IMR-90 (cell line): ENCODE measurements at regions not wholly inside any gene's neighbourhood (a gene's known extent, or its start where the extent isn't known, plus 50 kb on each side); places are given as distances from the start of the nearest gene placed in this dataset.

Experiments
- ATAC-seq: fragments of 200-7000 bp; cut with Tn5 transposase; 2 replicates; pipeline ENCODE4 v1.9.1; 2020; ENCODE audit warnings: low read depth, mild to moderate bottlenecking, moderate library complexity
- BruUV-seq: library from RNA; stranded (reverse); fragments of 400-500 nt; replicated peaks from 2 replicates; lab custom pipeline; 2021; lab: Mats Ljungman, UMichigan
- CTCF ChIA-PET: fragments of 300-600 bp; formaldehyde crosslinking; extraction: SDS; loops from one replicate; lab custom pipeline; 2021; ENCODE audit warnings: antibody characterized with exemption; lab: Yijun Ruan, JAX
- POLR2A ChIA-PET: fragments of 300-600 bp; sonication (Branson Sonifier 250); formaldehyde crosslinking; loops from one replicate; lab custom pipeline; 2022; ENCODE audit warnings: antibody characterized with exemption; ENCODE audit not compliant: unreplicated experiment; lab: Charles Lee
- DNase-seq: peaks from one replicate; pipeline ENCODE4 v3.0.0; 2013
- H2AFZ ChIP-seq: replicated peaks from 2 replicates; pipeline ENCODE3; 2013; ENCODE audit warnings: low read length, mild to moderate bottlenecking; ENCODE audit not compliant: poor library complexity
- H2AK5ac ChIP-seq: 2 replicates; pipeline ENCODE4 v1.6.1; 2013; ENCODE audit warnings: low read depth, low read length, inconsistent platforms
- H2AK9ac ChIP-seq: replicated peaks from 2 replicates; pipeline ENCODE3; 2013; ENCODE audit warnings: mild to moderate bottlenecking, low read depth, low read length, moderate library complexity; ENCODE audit not compliant: poor library complexity
- H2BK120ac ChIP-seq: 2 replicates; pipeline ENCODE4 v1.6.1; 2013; ENCODE audit warnings: low read depth, low read length, inconsistent platforms
- H2BK15ac ChIP-seq: 3 replicates; pipeline ENCODE4 v1.6.1; 2013; ENCODE audit warnings: low read depth, low read length, inconsistent platforms
- H2BK20ac ChIP-seq: 2 replicates; pipeline ENCODE4 v1.6.1; 2013; ENCODE audit warnings: low read depth, mild to moderate bottlenecking, inconsistent platforms, low read length, moderate library complexity
- H2BK5ac ChIP-seq: 2 replicates; pipeline ENCODE4 v1.6.1; 2013; ENCODE audit warnings: mild to moderate bottlenecking, low read depth, low read length, inconsistent platforms; ENCODE audit not compliant: poor library complexity, severe bottlenecking
- H3K14ac ChIP-seq: replicated peaks from 2 replicates; pipeline ENCODE4 v1.6.1; 2013; ENCODE audit warnings: low read depth, low read length, inconsistent platforms
- H3K18ac ChIP-seq: 2 replicates; pipeline ENCODE4 v1.6.1; 2013; ENCODE audit warnings: low read depth, low read length, control low read depth
- H3K23ac ChIP-seq: 2 replicates; pipeline ENCODE4 v1.6.1; 2013; ENCODE audit warnings: low read depth, low read length, inconsistent platforms
- H3K27ac ChIP-seq: 2 replicates; pipeline ENCODE4 v1.5.1; 2013; ENCODE audit warnings: mild to moderate bottlenecking, control low read depth, low read length; ENCODE audit not compliant: insufficient read depth
- H3K27me3 ChIP-seq: 2 replicates; pipeline ENCODE4 v1.6.1; 2013; ENCODE audit warnings: low read length; ENCODE audit not compliant: control insufficient read depth, insufficient read depth
- H3K36me3 ChIP-seq: 2 replicates; pipeline ENCODE4 v1.6.1; 2013; ENCODE audit warnings: low read length, mixed read lengths; ENCODE audit not compliant: control insufficient read depth, insufficient read depth
- H3K4ac ChIP-seq: 2 replicates; pipeline ENCODE4 v1.6.1; 2013; ENCODE audit warnings: low read depth, low read length, inconsistent platforms
- H3K4me1 ChIP-seq: 2 replicates; pipeline ENCODE4 v1.6.1; 2013; ENCODE audit warnings: low read length, mixed read lengths; ENCODE audit not compliant: control insufficient read depth, insufficient read depth
- H3K4me2 ChIP-seq: 2 replicates; pipeline ENCODE4 v1.6.1; 2013; ENCODE audit warnings: low read depth, mild to moderate bottlenecking, control low read depth, low read length, moderate library complexity
- H3K4me3 ChIP-seq: 2 replicates; pipeline ENCODE4 v1.5.1; 2013; ENCODE audit warnings: low read depth, mild to moderate bottlenecking, control low read depth, low read length, moderate library complexity; ENCODE audit not compliant: insufficient read depth
- H3K56ac ChIP-seq: 2 replicates; pipeline ENCODE4 v1.6.1; 2013; ENCODE audit warnings: low read length, inconsistent platforms; ENCODE audit not compliant: insufficient read depth; ENCODE audit errors: extremely low read depth
- H3K79me1 ChIP-seq, 2 experiments: 2 replicates each; pipeline ENCODE4 v1.6.1; 2013; ENCODE audit warnings: low read length in 2 of 2, inconsistent platforms in 1 of 2, low read depth in 1 of 2
- H3K9ac ChIP-seq: 2 replicates; pipeline ENCODE4 v1.6.1; 2013; ENCODE audit warnings: low read depth, low read length, control low read depth
- H3K9me1 ChIP-seq: 2 replicates; pipeline ENCODE4 v1.6.1; 2013; ENCODE audit warnings: low read length, inconsistent platforms; ENCODE audit not compliant: insufficient read depth
- H3K9me3 ChIP-seq: 2 replicates; pipeline ENCODE4 v1.6.1; 2013; ENCODE audit warnings: low read length; ENCODE audit not compliant: control insufficient read depth, insufficient read depth
- H4K20me1 ChIP-seq: 2 replicates; pipeline ENCODE4 v1.6.1; 2013; ENCODE audit warnings: low read length, inconsistent platforms; ENCODE audit not compliant: insufficient read depth
- H4K5ac ChIP-seq: 2 replicates; pipeline ENCODE4 v1.6.1; 2013; ENCODE audit warnings: mild to moderate bottlenecking, low read depth, low read length, control low read depth
- H4K8ac ChIP-seq, 2 experiments: 2 replicates each; pipeline ENCODE4 v1.6.1; 2013; ENCODE audit warnings: low read depth in 2 of 2, low read length in 2 of 2, control low read depth in 1 of 2, inconsistent platforms in 1 of 2
- H4K91ac ChIP-seq: 2 replicates; pipeline ENCODE4 v1.6.1; 2013; ENCODE audit warnings: low read depth, low read length, inconsistent platforms; ENCODE audit not compliant: insufficient read depth
- BHLHE40 ChIP-seq: fragments of 150-350 bp; IDR thresholded peaks from 2 replicates; pipeline ENCODE4 v1.6.1; 2016; ENCODE audit warnings: mild to moderate bottlenecking, low read depth, low read length
- CHD1 ChIP-seq: IDR thresholded peaks from 2 replicates; pipeline ENCODE4 v1.6.1; 2012; ENCODE audit warnings: low read depth, low read length, improper control_type of control experiment
- FOS ChIP-seq: fragments of 150-350 bp; IDR thresholded peaks from 2 replicates; pipeline ENCODE4 v1.6.1; 2016; ENCODE audit warnings: low read depth, low read length
- MAFK ChIP-seq: IDR thresholded peaks from 2 replicates; pipeline ENCODE4 v1.6.1; 2012; ENCODE audit warnings: low read depth, low read length, improper control_type of control experiment
- MAZ ChIP-seq: IDR thresholded peaks from 2 replicates; pipeline ENCODE4 v1.6.1; 2012; ENCODE audit warnings: low read depth, mild to moderate bottlenecking, low read length, improper control_type of control experiment, moderate library complexity, borderline replicate concordance
- MXI1 ChIP-seq: IDR thresholded peaks from 2 replicates; pipeline ENCODE4 v1.6.1; 2012; ENCODE audit warnings: low read depth, mild to moderate bottlenecking, low read length, moderate library complexity, borderline replicate concordance
- NFE2L2 ChIP-seq: fragments of 150-350 bp; IDR thresholded peaks from 2 replicates; pipeline ENCODE4 v1.6.1; 2016; ENCODE audit warnings: low read depth, mild to moderate bottlenecking, low read length
- POLR2A ChIP-seq: IDR thresholded peaks from 2 replicates; pipeline ENCODE4 v1.6.1; 2012; ENCODE audit warnings: mild to moderate bottlenecking, low read depth, low read length
- RCOR1 ChIP-seq: IDR thresholded peaks from 2 replicates; pipeline ENCODE4 v1.6.1; 2012; ENCODE audit warnings: mild to moderate bottlenecking, low read length, improper control_type of control experiment; ENCODE audit not compliant: insufficient replicate concordance
- SMC3 ChIP-seq: fragments of 150-350 bp; IDR thresholded peaks from 2 replicates; pipeline ENCODE4 v1.6.1; 2016; ENCODE audit warnings: low read depth, mild to moderate bottlenecking, antibody characterized with exemption, low read length, moderate library complexity
- dilution Hi-C: fragments of 300-500 bp; cut with HindIII; formaldehyde crosslinking; loops from one replicate; pipeline ENCODE4 v1.14.3; 2018; ENCODE audit warnings: low sequenced_read_pairs; ENCODE audit not compliant: unreplicated experiment
- in situ Hi-C: fragments of 300-500 bp; cut with MboI; formaldehyde crosslinking; loops from 3 replicates; pipeline ENCODE4 v1.14.3; 2019; ENCODE audit warnings: low sequenced_read_pairs, inconsistent platforms, mixed read lengths
- intact Hi-C: fragments of 100-400 bp; cut with micrococcal nuclease; formaldehyde crosslinking; loops from 2 replicates; pipeline ENCODE4 v1.10.0; 2022
- TF ChIP-seq, protein P1 (sequence below): fragments of 150-350 bp; IDR thresholded peaks from 2 replicates; pipeline ENCODE4 v1.6.1; 2016; ENCODE audit warnings: low read depth, mild to moderate bottlenecking, low read length, moderate library complexity, borderline replicate concordance
- TF ChIP-seq, protein P2 (sequence below): fragments of 150-350 bp; IDR thresholded peaks from 2 replicates; pipeline ENCODE4 v1.6.1; 2017; ENCODE audit warnings: mild to moderate bottlenecking, antibody characterized with exemption, low read length, low read depth

DNA sequence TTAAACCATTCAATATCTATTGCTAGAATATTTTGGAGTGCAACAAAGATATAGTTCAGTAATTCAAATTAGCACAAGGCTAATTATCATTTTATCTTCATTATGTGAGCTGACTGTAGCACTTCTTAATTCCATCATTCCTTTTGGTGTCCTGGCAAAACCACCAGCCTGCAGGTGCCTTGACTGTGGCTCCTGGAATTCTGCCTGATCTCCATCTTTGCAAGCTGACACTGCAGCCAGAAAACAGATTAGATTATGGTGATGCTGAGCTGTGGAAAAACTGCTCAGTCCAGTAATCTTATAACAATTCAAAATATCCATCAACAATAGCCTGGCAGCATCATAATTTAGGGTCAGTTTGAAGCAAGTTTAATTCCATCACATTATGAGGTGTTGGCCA lies 919.5 kb downstream of the DTWD2 start:
- Histone ChIP-seq H3K9me3 (no peaks in the 10 kb centered on the region), H3K4me2 (no peak overlapping the region), H3K56ac (no peak overlapping the region), H4K20me1 (no peaks in the 10 kb centered on the region), H2BK120ac (no peak overlapping the region), H2AFZ (no peak overlapping the region), H3K36me3 (no peaks in the 10 kb centered on the region), H2BK5ac (no peak overlapping the region), H2AK5ac (no peak overlapping the region), H2BK20ac (no peak overlapping the region), H3K27ac (no peak overlapping the region), H3K4me3 (no peak overlapping the region), H3K9me1 (no peaks in the 10 kb centered on the region), H3K4me1 (no peaks in the 10 kb centered on the region), H3K9ac (no peak overlapping the region), H4K5ac (no peak overlapping the region), H2BK15ac (no peak overlapping the region), H4K91ac (no peak overlapping the region), H2AK9ac (no peak overlapping the region), H3K79me1 (no peaks in the 10 kb centered on the region), H3K27me3 (no peaks in the 10 kb centered on the region), H3K23ac (no peak overlapping the region), H4K8ac (no peak overlapping the region), H3K14ac (no peak overlapping the region), H3K18ac (no peak overlapping the region), H3K4ac (no peak overlapping the region)
- DNase-seq (no peak), ATAC-seq (no peak)
- POLR2A ChIA-PET = no interaction called here
- no TSS peak for BruUV-seq
- in situ Hi-C loops (no loop called here), dilution Hi-C loops (no loop called here), intact Hi-C loops (no loop called here)
- CTCF ChIA-PET = interaction anchor here (0.6 kb wide), 2 partner anchors 16 to 127 kb away, joined by 3 read pairs; no protein-coding TSS in a partner anchor
- TF ChIP-seq, protein P1, sequence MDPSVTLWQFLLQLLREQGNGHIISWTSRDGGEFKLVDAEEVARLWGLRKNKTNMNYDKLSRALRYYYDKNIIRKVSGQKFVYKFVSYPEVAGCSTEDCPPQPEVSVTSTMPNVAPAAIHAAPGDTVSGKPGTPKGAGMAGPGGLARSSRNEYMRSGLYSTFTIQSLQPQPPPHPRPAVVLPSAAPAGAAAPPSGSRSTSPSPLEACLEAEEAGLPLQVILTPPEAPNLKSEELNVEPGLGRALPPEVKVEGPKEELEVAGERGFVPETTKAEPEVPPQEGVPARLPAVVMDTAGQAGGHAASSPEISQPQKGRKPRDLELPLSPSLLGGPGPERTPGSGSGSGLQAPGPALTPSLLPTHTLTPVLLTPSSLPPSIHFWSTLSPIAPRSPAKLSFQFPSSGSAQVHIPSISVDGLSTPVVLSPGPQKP = no peak
- no peak for TF ChIP-seq MXI1
- no peak for TF ChIP-seq NFE2L2
- TF ChIP-seq MAFK = no peak
- no peak for TF ChIP-seq BHLHE40
- no peak for TF ChIP-seq CHD1
- no peak for TF ChIP-seq MAZ
- TF ChIP-seq POLR2A = no peak
- TF ChIP-seq RCOR1 = no peak
- no peak for TF ChIP-seq FOS
- TF ChIP-seq, protein P2, sequence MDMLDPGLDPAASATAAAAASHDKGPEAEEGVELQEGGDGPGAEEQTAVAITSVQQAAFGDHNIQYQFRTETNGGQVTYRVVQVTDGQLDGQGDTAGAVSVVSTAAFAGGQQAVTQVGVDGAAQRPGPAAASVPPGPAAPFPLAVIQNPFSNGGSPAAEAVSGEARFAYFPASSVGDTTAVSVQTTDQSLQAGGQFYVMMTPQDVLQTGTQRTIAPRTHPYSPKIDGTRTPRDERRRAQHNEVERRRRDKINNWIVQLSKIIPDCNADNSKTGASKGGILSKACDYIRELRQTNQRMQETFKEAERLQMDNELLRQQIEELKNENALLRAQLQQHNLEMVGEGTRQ = no peak
- TF ChIP-seq SMC3 = no peak
